NCI-H748 (cell line): ENCODE measurements at regions not wholly inside any gene's neighbourhood (a gene's known extent, or its start where the extent isn't known, plus 50 kb on each side); places are given as distances from the start of the nearest gene placed in this dataset.
"Not testable (repeated sequence)": the region's sequence is repeated elsewhere in the genome, so short reads cannot be mapped to it uniquely, and the experiment has no call there.

Source experiments
- DNase-seq: peaks from one replicate; lab custom pipeline; 2025; ENCODE audit not compliant: unreplicated experiment; lab: John Stamatoyannopoulos, UW

- DNase-seq = no peak
Measured at GRCh38 chr5:117041926-117042595, 467.4 kb upstream of the SEMA6A start.

- DNase-seq = no peak
Measured at GRCh38 chr5:117039035-117039434, 464.4 kb upstream of the SEMA6A start.

GRCh38 chr5:117027384-117027783, 452.8 kb upstream of the SEMA6A start:
- no peak for DNase-seq

GRCh38 chr5:117020999-117021398, 446.4 kb upstream of the SEMA6A start:
- DNase-seq = no peak

GRCh38 chr5:117013280-117013877, 438.8 kb upstream of the SEMA6A start:
- peak; percentile 38 for DNase-seq

GRCh38 chr5:117010574-117010973, 436.0 kb upstream of the SEMA6A start:
- no peak for DNase-seq

GRCh38 chr5:116998024-116998423, 423.4 kb upstream of the SEMA6A start:
- no peak for DNase-seq

- DNase-seq = no peak
Measured at GRCh38 chr5:116992681-116993080, 418.1 kb upstream of the SEMA6A start.

GRCh38 chr5:116989995-116990394, 415.4 kb upstream of the SEMA6A start:
- peak; percentile 19 for DNase-seq

- DNase-seq = peak; percentile 39
Measured at GRCh38 chr5:116982035-116982434, 407.4 kb upstream of the SEMA6A start.

- no peak for DNase-seq
Measured at GRCh38 chr5:116980581-116980980, 406.0 kb upstream of the SEMA6A start.

- no peak for DNase-seq
Measured at GRCh38 chr5:116976767-116977166, 402.1 kb upstream of the SEMA6A start.

- no peak for DNase-seq
Measured at GRCh38 chr5:116971131-116971530, 396.5 kb upstream of the SEMA6A start.

GRCh38 chr5:116970318-116970717, 395.7 kb upstream of the SEMA6A start:
- peak; percentile 93 for DNase-seq

- DNase-seq = no peak
Measured at GRCh38 chr5:116964438-116964837, 389.8 kb upstream of the SEMA6A start.

GRCh38 chr5:116961021-116961420, 386.4 kb upstream of the SEMA6A start:
- no peak for DNase-seq

GRCh38 chr5:116959843-116960242, 385.2 kb upstream of the SEMA6A start:
- DNase-seq = no peak

GRCh38 chr5:116953251-116953930, 378.8 kb upstream of the SEMA6A start:
- DNase-seq = peak; percentile 96

- DNase-seq = no peak
Measured at GRCh38 chr5:116951219-116951618, 376.6 kb upstream of the SEMA6A start.

GRCh38 chr5:116947691-116948528, 373.3 kb upstream of the SEMA6A start:
- DNase-seq = peak; percentile 91

- not testable (repeated sequence) for DNase-seq
Measured at GRCh38 chr5:116945613-116946382, 371.2 kb upstream of the SEMA6A start.
